K562 (cell line): ENCODE measurements at regions not wholly inside any gene's neighbourhood (a gene's known extent, or its start where the extent isn't known, plus 50 kb on each side); places are given as distances from the start of the nearest gene placed in this dataset.

Source experiments
- ATAC-seq: fragments of 200-7000 bp; cut with Tn5 transposase; 3 replicates; pipeline ENCODE4 v1.9.1; 2020; ENCODE audit warnings: moderate library complexity
- BruUV-seq: library from RNA; stranded (reverse); fragments of 400-500 nt; replicated peaks from 2 replicates; lab custom pipeline; 2021; lab: Mats Ljungman, UMichigan
- CTCF ChIA-PET: fragments of 300-600 bp; formaldehyde crosslinking; extraction: SDS; loops from one replicate; lab custom pipeline; 2021; ENCODE audit warnings: low intra/inter-chr PET ratio; lab: Yijun Ruan, JAX
- POLR2A ChIA-PET: fragments of 300-600, 350-650 bp; sonication (Branson Sonifier 250); formaldehyde crosslinking; extraction: SDS; loops from one replicate; lab custom pipeline; 2021; ENCODE audit warnings: antibody characterized with exemption, inconsistent platforms; lab: Yijun Ruan, JAX
- DNase-seq, 4 experiments: peaks; one replicate each; pipeline versions ENCODE4 v3.0.0 to v3.0.0-alpha.2; 2011 to 2018; ENCODE audit warnings: low spot score in 3 of 4, mixed read lengths in 3 of 4; ENCODE audit errors: extremely low read depth in 1 of 4
- FAIRE-seq: peaks from 2 replicates; lab custom pipeline; 2011; peaks lifted over from hg19 to GRCh38; lab: Jason Lieb, UNC
- H2AFZ ChIP-seq: 2 replicates; pipeline ENCODE4 v1.6.0; 2011; ENCODE audit warnings: low read depth, low read length, control low read depth, inconsistent platforms
- H3K27ac ChIP-seq: fragments of 200-600 bp; 3 replicates; pipeline ENCODE4 v1.8.0; 2011; ENCODE audit warnings: low read depth, mild to moderate bottlenecking, control low read depth, inconsistent platforms, low read length, moderate library complexity, mixed read lengths; ENCODE audit errors: extremely low read depth
- H3K27me3 ChIP-seq, 2 experiments: fragments of 300-600 bp in 1 of 2; 2 replicates in 1 of 2; 3 replicates in 1 of 2; pipeline versions ENCODE4 v1.6.0 to v1.8.0; 2011; ENCODE audit warnings: inconsistent platforms in 2 of 2, low read length in 2 of 2, mild to moderate bottlenecking in 1 of 2, mixed read lengths in 1 of 2, moderate library complexity in 1 of 2; ENCODE audit not compliant: control insufficient read depth in 2 of 2, insufficient read depth in 2 of 2
- H3K36me3 ChIP-seq: fragments of 300-600 bp; 3 replicates; pipeline ENCODE4 v1.8.0; 2011; ENCODE audit warnings: mild to moderate bottlenecking, low read length, inconsistent platforms; ENCODE audit not compliant: control insufficient read depth, insufficient read depth
- H3K4me1 ChIP-seq, 2 experiments: fragments of 200-600 bp in 1 of 2; replicated peaks in 1 of 2; 2 replicates in 1 of 2; 3 replicates in 1 of 2; pipeline versions ENCODE4 v1.5.1 to v1.8.0; 2011; ENCODE audit warnings: inconsistent platforms in 2 of 2, low read length in 2 of 2, mild to moderate bottlenecking in 1 of 2, mixed read lengths in 1 of 2, moderate library complexity in 1 of 2; ENCODE audit not compliant: control insufficient read depth in 2 of 2, insufficient read depth in 2 of 2
- H3K4me2 ChIP-seq: 2 replicates; pipeline ENCODE4 v1.6.1; 2011; ENCODE audit warnings: low read length, control low read depth, inconsistent platforms, mixed read lengths; ENCODE audit not compliant: insufficient read depth
- H3K4me3 ChIP-seq: fragments of 200-600 bp; sonication (generic), shearing (Covaris generic); 2 replicates; pipeline ENCODE4 v1.5.1; 2016; ENCODE audit warnings: control low read depth, inconsistent platforms
- H3K79me2 ChIP-seq: fragments of 200-600 bp; 3 replicates; pipeline ENCODE4 v1.8.0; 2011; ENCODE audit warnings: low read length, inconsistent platforms; ENCODE audit not compliant: control insufficient read depth, insufficient read depth
- H3K9ac ChIP-seq, 2 experiments: 2 replicates each; pipeline versions ENCODE4 v1.6.0 to v1.6.1; 2011; ENCODE audit warnings: low read depth in 2 of 2, low read length in 2 of 2, control low read depth in 1 of 2, inconsistent platforms in 1 of 2, mild to moderate bottlenecking in 1 of 2, mixed read lengths in 1 of 2; ENCODE audit not compliant: insufficient read depth in 1 of 2
- H3K9me1 ChIP-seq: one replicate; pipeline ENCODE4 v1.6.0; 2011; ENCODE audit warnings: inconsistent platforms, mild to moderate bottlenecking, low read length, moderate library complexity; ENCODE audit not compliant: control insufficient read depth, insufficient read depth
- H3K9me3 ChIP-seq: replicated peaks from 2 replicates; pipeline ENCODE4 v1.5.1; 2011; ENCODE audit warnings: low read depth, low read length, inconsistent platforms; ENCODE audit not compliant: control insufficient read depth, insufficient read depth
- H4K20me1 ChIP-seq: replicated peaks from 2 replicates; pipeline ENCODE4 v1.6.1; 2011; ENCODE audit warnings: low read length, inconsistent platforms, mixed read lengths; ENCODE audit not compliant: control insufficient read depth, insufficient read depth
- GTF2A2 ChIP-seq: IDR thresholded peaks from 2 replicates; pipeline ENCODE4 v1.6.1; 2016; ENCODE audit warnings: mild to moderate bottlenecking, missing genetic modification characterization, missing compliant biosample characterization
- LEF1 ChIP-seq: fragments of 450-650 bp; IDR thresholded peaks from 2 replicates; pipeline ENCODE4 v1.6.1; 2016; ENCODE audit warnings: mild to moderate bottlenecking
- POLR3A ChIP-seq: IDR thresholded peaks from 2 replicates; pipeline ENCODE4 v1.6.1; 2011; ENCODE audit warnings: borderline replicate concordance, mild to moderate bottlenecking, moderate library complexity; ENCODE audit not compliant: insufficient read length, insufficient read depth; ENCODE audit errors: extremely low read depth
- RB1 ChIP-seq: fragments of 450-650 bp; IDR thresholded peaks from 2 replicates; pipeline ENCODE4 v1.6.1; 2017; ENCODE audit warnings: low read depth, mild to moderate bottlenecking
- SIRT6 ChIP-seq: IDR thresholded peaks from one replicate; pipeline ENCODE4 v1.6.1; 2012; ENCODE audit warnings: low read depth, mild to moderate bottlenecking, control low read depth, inconsistent platforms, low read length, moderate library complexity
- ZEB2 ChIP-seq: fragments of 450-650 bp; IDR thresholded peaks from 2 replicates; pipeline ENCODE4 v1.6.1; 2016
- WGBS: fragments of 100-300 bp; shearing (Covaris generic); methylation state at CpG from one replicate; pipeline ENCODE4 v1.1.6; 2016; ENCODE audit warnings: low coverage, mixed read lengths; ENCODE audit not compliant: insufficient coverage; ENCODE audit errors: missing lambda C conversion rate; 5-methylcytosine and 5-hydroxymethylcytosine counted together
- in situ Hi-C: fragments of 300-500 bp; cut with MboI; formaldehyde crosslinking; loops from 4 replicates; pipeline ENCODE4 v1.15.0; 2018; ENCODE audit warnings: inconsistent platforms, mixed read lengths
- intact Hi-C: fragments of 100-400 bp; cut with micrococcal nuclease; formaldehyde crosslinking; loops from 2 replicates; pipeline ENCODE4 v1.14.2; 2022
- TF ChIP-seq, protein P1 (sequence below), 2 experiments: fragments of 250-450 bp in 1 of 2; fragments of 450-650 bp in 1 of 2; sonication (Bioruptor Pico) in 1 of 2; IDR thresholded peaks; 2 replicates each; pipeline versions ENCODE4 v1.6.1 to v1.8.0; 2016 to 2021; ENCODE audit warnings: mild to moderate bottlenecking in 2 of 2, moderate library complexity in 2 of 2, missing compliant biosample characterization in 1 of 2, missing genetic modification characterization in 1 of 2
- TF ChIP-seq, protein P2 (sequence below): fragments of 450-650 bp; IDR thresholded peaks from 2 replicates; pipeline ENCODE4 v1.6.1; 2016; ENCODE audit warnings: mild to moderate bottlenecking, moderate library complexity
- TF ChIP-seq, protein P3 (sequence below): fragments of 450-650 bp; formaldehyde crosslinking; IDR thresholded peaks from 2 replicates; pipeline ENCODE4 v1.4.0; 2022; ENCODE audit warnings: missing genetic modification characterization

DNA sequence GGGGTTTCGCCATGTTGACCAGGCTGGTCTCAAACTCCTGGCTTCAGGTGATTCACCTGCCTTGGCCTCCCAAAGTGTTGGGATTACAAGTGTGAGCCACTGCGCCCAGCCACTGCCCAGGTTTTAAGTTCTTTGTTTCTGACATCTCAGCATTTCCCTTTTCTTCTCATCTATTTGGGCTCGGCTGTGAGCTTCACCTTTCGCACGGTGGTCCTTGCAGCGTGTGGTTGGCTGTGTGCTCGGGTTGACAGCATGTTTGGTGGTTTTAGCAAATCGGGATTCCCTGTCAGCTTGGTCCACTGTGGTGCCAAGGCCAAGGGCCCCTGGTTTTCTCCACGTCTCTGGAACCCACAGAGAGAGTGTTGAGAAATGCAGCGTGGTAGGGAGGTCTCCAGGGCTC lies 138.8 kb downstream of the DNAJB6 start:
- CTCF ChIA-PET = interaction anchor here (0.5 kb wide), 1 partner anchor 96 kb away, joined by 3 read pairs; no protein-coding TSS in a partner anchor
- Histone ChIP-seq H4K20me1 (no peaks in the 10 kb centered on the region), H3K27ac (no peak overlapping the region), H3K9me3 (0 out of 2 replicates have a peak, but pooled peaks cover 3% of the 10 kb centered on the region), H3K4me1 (peaks cover 0 to 8% of the 10 kb centered on the region in 2 experiments; a peak in 2 of 5 replicates), H3K36me3 (no peaks in the 10 kb centered on the region), H2AFZ (no peak overlapping the region), H3K9me1 (no peaks in the 10 kb centered on the region), H3K4me3 (no peak overlapping the region), H3K27me3 (peaks cover 25 to 55% of the 10 kb centered on the region in 2 experiments), H3K4me2 (no peak overlapping the region), H3K79me2 (no peaks in the 10 kb centered on the region), H3K9ac (no peak overlapping the region)
- intact Hi-C loops (loop anchor here (5.0 kb wide), 1 partner anchor 1678 kb away; no protein-coding TSS in a partner anchor), in situ Hi-C loops (no loop called here)
- ATAC-seq (no peak), DNase-seq (no peak), FAIRE-seq (no peak)
- BruUV-seq = no TSS peak
- WGBS = 2% methylated on average over 10 of the region's 10 CpGs
- POLR2A ChIA-PET = no interaction called here
- TF ChIP-seq POLR3A (no peak), RB1 (no peak), SIRT6 (no peak), GTF2A2 (no peak), LEF1 (no peak), ZEB2 (no peak)
- TF ChIP-seq, protein P1, sequence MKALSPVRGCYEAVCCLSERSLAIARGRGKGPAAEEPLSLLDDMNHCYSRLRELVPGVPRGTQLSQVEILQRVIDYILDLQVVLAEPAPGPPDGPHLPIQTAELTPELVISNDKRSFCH (CRISPR knock-in tag; IDR thresholded peaks at IDR 0.05) = no peak
- TF ChIP-seq, protein P1 (tag; IDR thresholded peaks at IDR 0.05) = no peak
- TF ChIP-seq, protein P2, sequence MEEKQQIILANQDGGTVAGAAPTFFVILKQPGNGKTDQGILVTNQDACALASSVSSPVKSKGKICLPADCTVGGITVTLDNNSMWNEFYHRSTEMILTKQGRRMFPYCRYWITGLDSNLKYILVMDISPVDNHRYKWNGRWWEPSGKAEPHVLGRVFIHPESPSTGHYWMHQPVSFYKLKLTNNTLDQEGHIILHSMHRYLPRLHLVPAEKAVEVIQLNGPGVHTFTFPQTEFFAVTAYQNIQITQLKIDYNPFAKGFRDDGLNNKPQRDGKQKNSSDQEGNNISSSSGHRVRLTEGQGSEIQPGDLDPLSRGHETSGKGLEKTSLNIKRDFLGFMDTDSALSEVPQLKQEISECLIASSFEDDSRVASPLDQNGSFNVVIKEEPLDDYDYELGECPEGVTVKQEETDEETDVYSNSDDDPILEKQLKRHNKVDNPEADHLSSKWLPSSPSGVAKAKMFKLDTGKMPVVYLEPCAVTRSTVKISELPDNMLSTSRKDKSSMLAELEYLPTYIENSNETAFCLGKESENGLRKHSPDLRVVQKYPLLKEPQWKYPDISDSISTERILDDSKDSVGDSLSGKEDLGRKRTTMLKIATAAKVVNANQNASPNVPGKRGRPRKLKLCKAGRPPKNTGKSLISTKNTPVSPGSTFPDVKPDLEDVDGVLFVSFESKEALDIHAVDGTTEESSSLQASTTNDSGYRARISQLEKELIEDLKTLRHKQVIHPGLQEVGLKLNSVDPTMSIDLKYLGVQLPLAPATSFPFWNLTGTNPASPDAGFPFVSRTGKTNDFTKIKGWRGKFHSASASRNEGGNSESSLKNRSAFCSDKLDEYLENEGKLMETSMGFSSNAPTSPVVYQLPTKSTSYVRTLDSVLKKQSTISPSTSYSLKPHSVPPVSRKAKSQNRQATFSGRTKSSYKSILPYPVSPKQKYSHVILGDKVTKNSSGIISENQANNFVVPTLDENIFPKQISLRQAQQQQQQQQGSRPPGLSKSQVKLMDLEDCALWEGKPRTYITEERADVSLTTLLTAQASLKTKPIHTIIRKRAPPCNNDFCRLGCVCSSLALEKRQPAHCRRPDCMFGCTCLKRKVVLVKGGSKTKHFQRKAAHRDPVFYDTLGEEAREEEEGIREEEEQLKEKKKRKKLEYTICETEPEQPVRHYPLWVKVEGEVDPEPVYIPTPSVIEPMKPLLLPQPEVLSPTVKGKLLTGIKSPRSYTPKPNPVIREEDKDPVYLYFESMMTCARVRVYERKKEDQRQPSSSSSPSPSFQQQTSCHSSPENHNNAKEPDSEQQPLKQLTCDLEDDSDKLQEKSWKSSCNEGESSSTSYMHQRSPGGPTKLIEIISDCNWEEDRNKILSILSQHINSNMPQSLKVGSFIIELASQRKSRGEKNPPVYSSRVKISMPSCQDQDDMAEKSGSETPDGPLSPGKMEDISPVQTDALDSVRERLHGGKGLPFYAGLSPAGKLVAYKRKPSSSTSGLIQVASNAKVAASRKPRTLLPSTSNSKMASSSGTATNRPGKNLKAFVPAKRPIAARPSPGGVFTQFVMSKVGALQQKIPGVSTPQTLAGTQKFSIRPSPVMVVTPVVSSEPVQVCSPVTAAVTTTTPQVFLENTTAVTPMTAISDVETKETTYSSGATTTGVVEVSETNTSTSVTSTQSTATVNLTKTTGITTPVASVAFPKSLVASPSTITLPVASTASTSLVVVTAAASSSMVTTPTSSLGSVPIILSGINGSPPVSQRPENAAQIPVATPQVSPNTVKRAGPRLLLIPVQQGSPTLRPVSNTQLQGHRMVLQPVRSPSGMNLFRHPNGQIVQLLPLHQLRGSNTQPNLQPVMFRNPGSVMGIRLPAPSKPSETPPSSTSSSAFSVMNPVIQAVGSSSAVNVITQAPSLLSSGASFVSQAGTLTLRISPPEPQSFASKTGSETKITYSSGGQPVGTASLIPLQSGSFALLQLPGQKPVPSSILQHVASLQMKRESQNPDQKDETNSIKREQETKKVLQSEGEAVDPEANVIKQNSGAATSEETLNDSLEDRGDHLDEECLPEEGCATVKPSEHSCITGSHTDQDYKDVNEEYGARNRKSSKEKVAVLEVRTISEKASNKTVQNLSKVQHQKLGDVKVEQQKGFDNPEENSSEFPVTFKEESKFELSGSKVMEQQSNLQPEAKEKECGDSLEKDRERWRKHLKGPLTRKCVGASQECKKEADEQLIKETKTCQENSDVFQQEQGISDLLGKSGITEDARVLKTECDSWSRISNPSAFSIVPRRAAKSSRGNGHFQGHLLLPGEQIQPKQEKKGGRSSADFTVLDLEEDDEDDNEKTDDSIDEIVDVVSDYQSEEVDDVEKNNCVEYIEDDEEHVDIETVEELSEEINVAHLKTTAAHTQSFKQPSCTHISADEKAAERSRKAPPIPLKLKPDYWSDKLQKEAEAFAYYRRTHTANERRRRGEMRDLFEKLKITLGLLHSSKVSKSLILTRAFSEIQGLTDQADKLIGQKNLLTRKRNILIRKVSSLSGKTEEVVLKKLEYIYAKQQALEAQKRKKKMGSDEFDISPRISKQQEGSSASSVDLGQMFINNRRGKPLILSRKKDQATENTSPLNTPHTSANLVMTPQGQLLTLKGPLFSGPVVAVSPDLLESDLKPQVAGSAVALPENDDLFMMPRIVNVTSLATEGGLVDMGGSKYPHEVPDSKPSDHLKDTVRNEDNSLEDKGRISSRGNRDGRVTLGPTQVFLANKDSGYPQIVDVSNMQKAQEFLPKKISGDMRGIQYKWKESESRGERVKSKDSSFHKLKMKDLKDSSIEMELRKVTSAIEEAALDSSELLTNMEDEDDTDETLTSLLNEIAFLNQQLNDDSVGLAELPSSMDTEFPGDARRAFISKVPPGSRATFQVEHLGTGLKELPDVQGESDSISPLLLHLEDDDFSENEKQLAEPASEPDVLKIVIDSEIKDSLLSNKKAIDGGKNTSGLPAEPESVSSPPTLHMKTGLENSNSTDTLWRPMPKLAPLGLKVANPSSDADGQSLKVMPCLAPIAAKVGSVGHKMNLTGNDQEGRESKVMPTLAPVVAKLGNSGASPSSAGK = no peak
- TF ChIP-seq, protein P3, sequence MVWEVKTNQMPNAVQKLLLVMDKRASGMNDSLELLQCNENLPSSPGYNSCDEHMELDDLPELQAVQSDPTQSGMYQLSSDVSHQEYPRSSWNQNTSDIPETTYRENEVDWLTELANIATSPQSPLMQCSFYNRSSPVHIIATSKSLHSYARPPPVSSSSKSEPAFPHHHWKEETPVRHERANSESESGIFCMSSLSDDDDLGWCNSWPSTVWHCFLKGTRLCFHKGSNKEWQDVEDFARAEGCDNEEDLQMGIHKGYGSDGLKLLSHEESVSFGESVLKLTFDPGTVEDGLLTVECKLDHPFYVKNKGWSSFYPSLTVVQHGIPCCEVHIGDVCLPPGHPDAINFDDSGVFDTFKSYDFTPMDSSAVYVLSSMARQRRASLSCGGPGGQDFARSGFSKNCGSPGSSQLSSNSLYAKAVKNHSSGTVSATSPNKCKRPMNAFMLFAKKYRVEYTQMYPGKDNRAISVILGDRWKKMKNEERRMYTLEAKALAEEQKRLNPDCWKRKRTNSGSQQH (CRISPR knock-in tag) = no peak
